ENCODE measurements at regions not wholly inside any gene's neighbourhood (a gene's known extent, or its start where the extent isn't known, plus 50 kb on each side); places are given as distances from the start of the nearest gene placed in this dataset.

GRCh38 chr16:79326549-79326948, 274.0 kb downstream of the MAF start:
- no peak overlapping the region for H3K27ac ChIP-seq (ENCODE audit: low read depth in 1 of 2, low read length in 2 of 2)
- H3K9me3 ChIP-seq (ENCODE audit: control insufficient read depth in 4 of 4, low read length in 3 of 4) = no peaks in the 10 kb centered on the region
- DNase-seq (ENCODE audit: low spot score) = no peak
- H3K36me3 ChIP-seq (ENCODE audit: control insufficient read depth in 4 of 4, insufficient read depth in 3 of 4, low read depth in 1 of 4, low read length in 3 of 4) = no peaks in the 10 kb centered on the region
- 58% methylated on average over 3 of the region's 3 CpGs for WGBS
- no peak overlapping the region for H3K4me3 ChIP-seq (ENCODE audit: low read depth in 1 of 3, low read length in 3 of 3)
- no peaks in the 10 kb centered on the region for H3K4me1 ChIP-seq (ENCODE audit: control insufficient read depth in 4 of 4, insufficient read depth in 4 of 4, low read length in 3 of 4)
- no peak overlapping the region for H3K9ac ChIP-seq (ENCODE audit: low read depth in 1 of 2, low read length in 2 of 2)
- H3K27me3 ChIP-seq (ENCODE audit: control insufficient read depth in 4 of 4, insufficient read depth in 4 of 4, low read length in 3 of 4) = no peaks in the 10 kb centered on the region
- TF ChIP-seq MAX (IDR thresholded peaks at IDR 0.05) = no peak
- TF ChIP-seq EGR1 (IDR thresholded peaks at IDR 0.05; ENCODE audit: low read depth in 2 of 2) = no peak
- no peak for TF ChIP-seq CTCF (IDR thresholded peaks at IDR 0.05; ENCODE audit: low read depth, low read length, missing input control)
- TF ChIP-seq, protein P1, sequence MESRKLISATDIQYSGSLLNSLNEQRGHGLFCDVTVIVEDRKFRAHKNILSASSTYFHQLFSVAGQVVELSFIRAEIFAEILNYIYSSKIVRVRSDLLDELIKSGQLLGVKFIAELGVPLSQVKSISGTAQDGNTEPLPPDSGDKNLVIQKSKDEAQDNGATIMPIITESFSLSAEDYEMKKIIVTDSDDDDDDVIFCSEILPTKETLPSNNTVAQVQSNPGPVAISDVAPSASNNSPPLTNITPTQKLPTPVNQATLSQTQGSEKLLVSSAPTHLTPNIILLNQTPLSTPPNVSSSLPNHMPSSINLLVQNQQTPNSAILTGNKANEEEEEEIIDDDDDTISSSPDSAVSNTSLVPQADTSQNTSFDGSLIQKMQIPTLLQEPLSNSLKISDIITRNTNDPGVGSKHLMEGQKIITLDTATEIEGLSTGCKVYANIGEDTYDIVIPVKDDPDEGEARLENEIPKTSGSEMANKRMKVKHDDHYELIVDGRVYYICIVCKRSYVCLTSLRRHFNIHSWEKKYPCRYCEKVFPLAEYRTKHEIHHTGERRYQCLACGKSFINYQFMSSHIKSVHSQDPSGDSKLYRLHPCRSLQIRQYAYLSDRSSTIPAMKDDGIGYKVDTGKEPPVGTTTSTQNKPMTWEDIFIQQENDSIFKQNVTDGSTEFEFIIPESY (IDR thresholded peaks at IDR 0.05) = no peak
- no peak for TF ChIP-seq GABPA (IDR thresholded peaks at IDR 0.05 in 1 of 2, conservative IDR thresholded peaks at IDR 0.05 in 1 of 2)
- TF ChIP-seq YY1 (IDR thresholded peaks at IDR 0.05) = no peak
- no peak for TF ChIP-seq FOXA2 (IDR thresholded peaks at IDR 0.05)
- TF ChIP-seq FOXA1 (IDR thresholded peaks at IDR 0.05) = no peak
- TF ChIP-seq NR2F2 (IDR thresholded peaks at IDR 0.05) = no peak
- TF ChIP-seq HNF4A (conservative IDR thresholded peaks at IDR 0.05) = no peak
- no peak for TF ChIP-seq RXRA (IDR thresholded peaks at IDR 0.05)
- no peak for TF ChIP-seq SP1 (IDR thresholded peaks at IDR 0.05)
- TF ChIP-seq ATF3 (IDR thresholded peaks at IDR 0.05) = no peak
- no peak for TF ChIP-seq JUND (IDR thresholded peaks at IDR 0.05)
- no peak for TF ChIP-seq TAF1 (conservative IDR thresholded peaks at IDR 0.05)
- TF ChIP-seq HNF4G (IDR thresholded peaks at IDR 0.05) = no peak

DNA sequence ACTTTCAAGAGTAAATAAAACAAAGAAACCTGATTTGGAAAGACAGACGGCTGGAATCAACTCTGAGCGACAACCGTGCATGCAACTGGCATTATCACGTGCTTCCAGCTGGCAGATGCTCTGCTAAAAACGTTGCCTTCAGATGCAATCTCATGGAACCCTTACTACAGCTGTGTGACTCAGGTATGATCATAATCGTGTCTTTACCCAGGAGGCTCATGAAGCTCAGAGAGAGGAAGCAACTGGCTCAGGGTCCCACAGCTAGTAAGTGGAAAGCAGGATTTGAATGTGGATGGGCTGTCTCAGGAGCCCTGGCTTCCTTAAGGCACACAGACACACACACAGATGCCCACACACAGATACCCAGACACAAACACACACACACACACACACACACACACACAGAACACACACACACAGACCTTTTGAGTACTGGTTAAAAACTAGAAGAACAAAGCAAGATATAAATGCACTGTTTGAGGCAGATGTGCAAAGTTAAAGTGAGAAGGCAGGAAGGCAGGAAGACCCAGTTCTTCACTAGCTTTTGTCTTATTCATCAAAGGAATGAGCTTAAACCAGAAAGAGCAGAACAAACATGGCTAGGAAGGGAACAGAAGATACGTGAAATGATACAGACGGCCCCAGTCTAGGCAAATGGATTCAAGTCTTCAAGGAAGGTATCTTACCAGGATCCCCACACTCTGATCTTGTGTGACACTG, 275.2 kb downstream of the MAF start:
- H3K9me3 ChIP-seq (ENCODE audit: control insufficient read depth in 4 of 4, low read length in 3 of 4) = no peaks in the 10 kb centered on the region
- no peak overlapping the region for H3K9ac ChIP-seq (ENCODE audit: low read depth in 1 of 2, low read length in 2 of 2)
- no peak for TF ChIP-seq CTCF (IDR thresholded peaks at IDR 0.05; ENCODE audit: low read depth, low read length, missing input control)
- TF ChIP-seq MAX (IDR thresholded peaks at IDR 0.05) = no peak
- TF ChIP-seq ATF3 (IDR thresholded peaks at IDR 0.05) = no peak
- no peak for TF ChIP-seq EGR1 (IDR thresholded peaks at IDR 0.05; ENCODE audit: low read depth in 2 of 2)
- TF ChIP-seq JUND (IDR thresholded peaks at IDR 0.05) = no peak
- no peak for TF ChIP-seq NR2F2 (IDR thresholded peaks at IDR 0.05)
- TF ChIP-seq TAF1 (conservative IDR thresholded peaks at IDR 0.05) = no peak
- TF ChIP-seq RAD21 (IDR thresholded peaks at IDR 0.05) = no peak
- no peak for TF ChIP-seq RXRA (IDR thresholded peaks at IDR 0.05)
- no peak for TF ChIP-seq GABPA (IDR thresholded peaks at IDR 0.05 in 1 of 2, conservative IDR thresholded peaks at IDR 0.05 in 1 of 2)
- TF ChIP-seq HNF4G (IDR thresholded peaks at IDR 0.05) = no peak
- TF ChIP-seq REST (IDR thresholded peaks at IDR 0.05) = no peak
- no peak for TF ChIP-seq FOXA2 (IDR thresholded peaks at IDR 0.05)
- no peak for DNase-seq (ENCODE audit: low spot score)
- no peak overlapping the region for H3K4me3 ChIP-seq (ENCODE audit: low read depth in 1 of 3, low read length in 3 of 3)
- 70% methylated on average over 8 of the region's 8 CpGs for WGBS
- no peaks in the 10 kb centered on the region for H3K4me1 ChIP-seq (ENCODE audit: control insufficient read depth in 4 of 4, insufficient read depth in 4 of 4, low read length in 3 of 4)
- no peaks in the 10 kb centered on the region for H3K27me3 ChIP-seq (ENCODE audit: control insufficient read depth in 4 of 4, insufficient read depth in 4 of 4, low read length in 3 of 4)
- H3K36me3 ChIP-seq (ENCODE audit: control insufficient read depth in 4 of 4, insufficient read depth in 3 of 4, low read depth in 1 of 4, low read length in 3 of 4) = no peaks in the 10 kb centered on the region
- H3K27ac ChIP-seq (ENCODE audit: low read depth in 1 of 2, low read length in 2 of 2) = no peak overlapping the region
